ENCODE measurements at regions not wholly inside any gene's neighbourhood (a gene's known extent, or its start where the extent isn't known, plus 50 kb on each side); places are given as distances from the start of the nearest gene placed in this dataset.

DNA sequence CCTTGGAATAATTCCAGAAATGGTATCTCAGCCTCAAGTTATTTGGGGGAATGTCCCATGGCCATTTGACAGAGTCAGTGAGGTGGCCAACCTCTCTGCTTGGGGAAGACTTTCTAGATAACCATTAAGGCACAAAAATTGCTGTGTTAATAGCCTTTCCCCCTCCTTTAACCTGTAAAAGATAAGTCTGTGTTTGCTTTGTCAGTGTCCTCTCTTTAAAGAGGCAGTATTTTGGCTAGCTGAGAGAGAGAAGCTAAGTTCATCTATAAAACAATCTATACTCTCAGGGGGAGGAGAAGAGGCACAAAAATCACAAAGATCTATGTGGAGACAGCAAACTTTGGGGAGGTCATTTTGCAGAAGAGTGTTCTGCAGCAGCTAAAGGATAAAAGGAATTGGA, 72.1 kb downstream of the PLCE1 start:
- no peak overlapping the region for H3K4me3 ChIP-seq
- intact Hi-C loops (cut with DNase I): loop anchor here (5.0 kb wide), 1 partner anchor 43 kb away; no protein-coding TSS in a partner anchor
- H3K4me1 ChIP-seq: no peaks in the 10 kb centered on the region
- H3K36me3 ChIP-seq: no peaks in the 10 kb centered on the region
- H3K27ac ChIP-seq: no peak overlapping the region
- no peaks in the 10 kb centered on the region for H3K9me3 ChIP-seq
- H3K27me3 ChIP-seq: no peaks in the 10 kb centered on the region
- TF ChIP-seq, protein P1, sequence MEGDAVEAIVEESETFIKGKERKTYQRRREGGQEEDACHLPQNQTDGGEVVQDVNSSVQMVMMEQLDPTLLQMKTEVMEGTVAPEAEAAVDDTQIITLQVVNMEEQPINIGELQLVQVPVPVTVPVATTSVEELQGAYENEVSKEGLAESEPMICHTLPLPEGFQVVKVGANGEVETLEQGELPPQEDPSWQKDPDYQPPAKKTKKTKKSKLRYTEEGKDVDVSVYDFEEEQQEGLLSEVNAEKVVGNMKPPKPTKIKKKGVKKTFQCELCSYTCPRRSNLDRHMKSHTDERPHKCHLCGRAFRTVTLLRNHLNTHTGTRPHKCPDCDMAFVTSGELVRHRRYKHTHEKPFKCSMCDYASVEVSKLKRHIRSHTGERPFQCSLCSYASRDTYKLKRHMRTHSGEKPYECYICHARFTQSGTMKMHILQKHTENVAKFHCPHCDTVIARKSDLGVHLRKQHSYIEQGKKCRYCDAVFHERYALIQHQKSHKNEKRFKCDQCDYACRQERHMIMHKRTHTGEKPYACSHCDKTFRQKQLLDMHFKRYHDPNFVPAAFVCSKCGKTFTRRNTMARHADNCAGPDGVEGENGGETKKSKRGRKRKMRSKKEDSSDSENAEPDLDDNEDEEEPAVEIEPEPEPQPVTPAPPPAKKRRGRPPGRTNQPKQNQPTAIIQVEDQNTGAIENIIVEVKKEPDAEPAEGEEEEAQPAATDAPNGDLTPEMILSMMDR (IDR thresholded peaks at IDR 0.05): no peak
- no peak for DNase-seq (ENCODE audit: low spot score in 2 of 2)

- H3K27me3 ChIP-seq: no peaks in the 10 kb centered on the region
- intact Hi-C loops (cut with DNase I): loop anchor here (5.0 kb wide), 1 partner anchor 44 kb away; no protein-coding TSS in a partner anchor
- H3K27ac ChIP-seq: no peak overlapping the region
These were observed 72.7 kb downstream of the PLCE1 start for GRCh38 chr10:94066411-94066810.

GRCh38 chr10:94069884-94070283, 76.2 kb downstream of the PLCE1 start:
- H3K27me3 ChIP-seq: no peaks in the 10 kb centered on the region
- no peak for DNase-seq (ENCODE audit: low spot score in 2 of 2)
- H3K4me3 ChIP-seq: no peak overlapping the region
- no peaks in the 10 kb centered on the region for H3K4me1 ChIP-seq
- H3K27ac ChIP-seq: no peak overlapping the region
- intact Hi-C loops (cut with DNase I): loop anchor here (5.0 kb wide), 1 partner anchor 48 kb away; no protein-coding TSS in a partner anchor
- H3K36me3 ChIP-seq: no peaks in the 10 kb centered on the region
- TF ChIP-seq, protein P1 (IDR thresholded peaks at IDR 0.05): no peak
- H3K9me3 ChIP-seq: no peaks in the 10 kb centered on the region

More at GRCh38 chr10:94066411-94066810, 72.7 kb downstream of the PLCE1 start:
- H3K4me1 ChIP-seq: no peaks in the 10 kb centered on the region
- DNase-seq (ENCODE audit: low spot score in 2 of 2): no peak
- no peaks in the 10 kb centered on the region for H3K9me3 ChIP-seq
- TF ChIP-seq, protein P1 (IDR thresholded peaks at IDR 0.05): no peak
- H3K4me3 ChIP-seq: no peak overlapping the region
- no peaks in the 10 kb centered on the region for H3K36me3 ChIP-seq

DNA sequence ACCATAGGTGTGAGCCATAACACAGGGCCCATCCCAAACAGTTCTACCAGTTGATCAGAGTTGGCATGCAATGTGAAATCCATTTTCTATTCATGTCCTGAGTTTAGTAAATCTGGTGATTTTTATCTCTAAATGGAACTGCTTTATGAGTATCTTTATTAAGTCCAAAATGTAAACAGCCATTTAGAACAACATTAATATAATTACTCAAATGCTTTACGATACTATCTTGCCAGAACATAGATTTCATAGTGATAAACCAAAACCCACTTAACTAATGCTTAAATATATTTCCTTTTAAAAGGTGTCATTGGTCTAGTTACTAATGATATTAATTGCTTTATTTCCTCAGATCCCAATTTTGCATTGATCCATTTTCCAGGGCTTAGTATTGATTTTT, 80.7 kb downstream of the PLCE1 start:
- H3K36me3 ChIP-seq: no peaks in the 10 kb centered on the region
- peaks cover 0 to 4% of the 10 kb centered on the region in 2 donors for H3K4me1 ChIP-seq
- intact Hi-C loops (cut with DNase I): no loop called here
- TF ChIP-seq, protein P1 (IDR thresholded peaks at IDR 0.05): no peak
- no peak overlapping the region for H3K4me3 ChIP-seq
- no peaks in the 10 kb centered on the region for H3K9me3 ChIP-seq
- H3K27me3 ChIP-seq: no peaks in the 10 kb centered on the region
- no peak for DNase-seq (ENCODE audit: low spot score in 2 of 2)
- no peak overlapping the region for H3K27ac ChIP-seq

GRCh38 chr10:94075506-94075905, 81.8 kb downstream of the PLCE1 start:
- H3K27ac ChIP-seq: no peak overlapping the region
- H3K9me3 ChIP-seq: no peaks in the 10 kb centered on the region
- no peak for DNase-seq (ENCODE audit: low spot score in 2 of 2)
- peaks cover 0 to 4% of the 10 kb centered on the region in 2 donors for H3K4me1 ChIP-seq
- H3K27me3 ChIP-seq: no peaks in the 10 kb centered on the region
- intact Hi-C loops (cut with DNase I): loop anchor here (5.0 kb wide), 1 partner anchor 207 kb away; no protein-coding TSS in a partner anchor
- H3K4me3 ChIP-seq: no peak overlapping the region
- no peaks in the 10 kb centered on the region for H3K36me3 ChIP-seq
- TF ChIP-seq, protein P1 (IDR thresholded peaks at IDR 0.05): no peak

All from ascending aorta (tissue), 2 donors.